ENCODE measurements at regions not wholly inside any gene's neighbourhood (a gene's known extent, or its start where the extent isn't known, plus 50 kb on each side); places are given as distances from the start of the nearest gene placed in this dataset.
"Not testable (repeated sequence)": the region's sequence is repeated elsewhere in the genome, so short reads cannot be mapped to it uniquely, and the experiment has no call there.

DNA sequence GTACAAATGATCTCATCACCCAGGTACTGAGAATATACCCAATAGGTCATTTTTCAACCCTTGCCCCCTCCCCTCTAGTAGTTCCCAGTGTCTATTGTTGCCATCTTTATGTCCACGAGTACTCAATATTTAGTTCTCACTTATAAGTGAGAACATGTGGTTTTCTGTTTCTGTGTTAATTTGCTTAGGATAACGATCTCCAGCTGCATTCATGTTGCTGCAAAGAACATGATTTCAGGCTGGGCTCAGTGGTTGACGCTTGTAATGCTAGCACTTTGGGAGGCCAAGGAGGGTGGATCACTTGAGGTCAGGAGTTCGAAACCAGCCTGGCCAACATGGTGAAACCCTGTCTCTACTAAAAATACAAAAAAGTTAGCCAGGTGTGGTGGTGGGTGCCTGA lies 575.0 kb upstream of the NRP1 start:
- not testable (repeated sequence) for TF ChIP-seq REST (IDR thresholded peaks at IDR 0.05; ENCODE audit: insufficient replicate concordance, low read depth); CTCF (IDR thresholded peaks at IDR 0.05; ENCODE audit: insufficient read depth, low read length); POLR2AphosphoS5 (IDR thresholded peaks at IDR 0.05; ENCODE audit: low read depth); GABPA (IDR thresholded peaks at IDR 0.05; ENCODE audit: low read depth)

Measured in HL-60 (cell line).